Tibial nerve (tissue), 4 donors: ENCODE measurements at regions not wholly inside any gene's neighbourhood (a gene's known extent, or its start where the extent isn't known, plus 50 kb on each side); places are given as distances from the start of the nearest gene placed in this dataset.
A peak's percentile ranks its signal among the peaks of the same experiment; 100 is the strongest.

Experiments
- DNase-seq, 2 donors: peaks; one replicate each; pipeline ENCODE4 v3.0.0-alpha.2; 2019; ENCODE audit warnings: low spot score in 2 of 2
- H3K27ac ChIP-seq, 4 donors: fragments of 200-600 bp; sonication (generic) in 3 of 4; one replicate each; pipeline ENCODE4 v1.5.1; 2017 to 2019; ENCODE audit warnings: mild to moderate bottlenecking in 1 of 4
- H3K27me3 ChIP-seq, 2 donors: fragments of 200-600 bp; sonication (generic) in 1 of 2; one replicate each; pipeline versions ENCODE4 v1.5.1 to v1.6.0; 2017 to 2019
- H3K36me3 ChIP-seq, 3 donors: fragments of 200-600 bp; sonication (generic); one replicate each; pipeline ENCODE4 v1.5.1; 2018 to 2019
- H3K4me1 ChIP-seq, 4 donors: fragments of 200-600 bp; sonication (generic) in 3 of 4; one replicate each; pipeline ENCODE4 v1.5.1; 2017 to 2019
- H3K4me3 ChIP-seq, 4 donors: fragments of 200-600 bp; sonication (generic) in 3 of 4; one replicate each; pipeline ENCODE4 v1.5.1; 2017 to 2019; ENCODE audit warnings: mild to moderate bottlenecking in 1 of 4, moderate library complexity in 1 of 4
- H3K9me3 ChIP-seq, 4 donors: fragments of 200-600 bp; sonication (generic) in 3 of 4; one replicate each; pipeline ENCODE4 v1.5.1; 2017 to 2019
- CTCF ChIP-seq, 5 experiments: fragments of 200-600 bp in 3 of 5; fragments of 450-650 bp in 2 of 5; sonication (generic) in 3 of 5; IDR thresholded peaks; one replicate each; pipeline ENCODE4 v1.5.1; 2016 to 2019; ENCODE audit warnings: antibody characterized with exemption in 5 of 5, mild to moderate bottlenecking in 3 of 5, moderate library complexity in 2 of 5
- EP300 ChIP-seq, 2 donors: sonication (generic); formaldehyde crosslinking; IDR thresholded peaks; one replicate each; pipeline ENCODE4 v1.6.1; 2017; ENCODE audit warnings: antibody characterized with exemption in 2 of 2, mild to moderate bottlenecking in 1 of 2
- POLR2A ChIP-seq, 2 donors: fragments of 450-650 bp; IDR thresholded peaks; one replicate each; pipeline ENCODE4 v1.6.1; 2017; ENCODE audit warnings: antibody characterized with exemption in 2 of 2, mild to moderate bottlenecking in 2 of 2, moderate library complexity in 2 of 2
- WGBS, 2 donors: methylation state at CpG; one replicate each; pipeline ENCODE4 v1.1.5; 2018; 5-methylcytosine and 5-hydroxymethylcytosine counted together

GRCh38 chr2:37558623-37559022 is 112.8 kb downstream of the CDC42EP3 start:
- Histone ChIP-seq H3K4me1 (peaks cover 0 to 20% (median 1%) of the 10 kb centered on the region in 4 donors), H3K27me3 (no peaks in the 10 kb centered on the region), H3K27ac (no peak overlapping the region), H3K36me3 (no peaks in the 10 kb centered on the region), H3K4me3 (no peak overlapping the region), H3K9me3 (no peaks in the 10 kb centered on the region)
- 84 to 88% methylated on average over 1 of the region's 1 CpG for WGBS, 2 donors
- no peak for DNase-seq
- TF ChIP-seq EP300 (IDR thresholded peaks at IDR 0.05) (peak in 1 of 2 donors; percentile 35), POLR2A (IDR thresholded peaks at IDR 0.05) (no peak)

GRCh38 chr2:37560241-37560848 is 111.1 kb downstream of the CDC42EP3 start:
- no peak for DNase-seq
- TF ChIP-seq POLR2A (IDR thresholded peaks at IDR 0.05) = no peak
- TF ChIP-seq EP300 (IDR thresholded peaks at IDR 0.05) = no peak
- no peak for TF ChIP-seq CTCF (IDR thresholded peaks at IDR 0.05)
- Histone ChIP-seq H3K4me3 (no peak overlapping the region), H3K27ac (no peak overlapping the region), H3K9me3 (no peaks in the 10 kb centered on the region), H3K36me3 (no peaks in the 10 kb centered on the region), H3K4me1 (peaks cover 0 to 15% (median under 1%) of the 10 kb centered on the region in 4 donors), H3K27me3 (no peaks in the 10 kb centered on the region)
- WGBS, 2 donors = 85 to 91% methylated on average over 5 of the region's 5 CpGs

DNA sequence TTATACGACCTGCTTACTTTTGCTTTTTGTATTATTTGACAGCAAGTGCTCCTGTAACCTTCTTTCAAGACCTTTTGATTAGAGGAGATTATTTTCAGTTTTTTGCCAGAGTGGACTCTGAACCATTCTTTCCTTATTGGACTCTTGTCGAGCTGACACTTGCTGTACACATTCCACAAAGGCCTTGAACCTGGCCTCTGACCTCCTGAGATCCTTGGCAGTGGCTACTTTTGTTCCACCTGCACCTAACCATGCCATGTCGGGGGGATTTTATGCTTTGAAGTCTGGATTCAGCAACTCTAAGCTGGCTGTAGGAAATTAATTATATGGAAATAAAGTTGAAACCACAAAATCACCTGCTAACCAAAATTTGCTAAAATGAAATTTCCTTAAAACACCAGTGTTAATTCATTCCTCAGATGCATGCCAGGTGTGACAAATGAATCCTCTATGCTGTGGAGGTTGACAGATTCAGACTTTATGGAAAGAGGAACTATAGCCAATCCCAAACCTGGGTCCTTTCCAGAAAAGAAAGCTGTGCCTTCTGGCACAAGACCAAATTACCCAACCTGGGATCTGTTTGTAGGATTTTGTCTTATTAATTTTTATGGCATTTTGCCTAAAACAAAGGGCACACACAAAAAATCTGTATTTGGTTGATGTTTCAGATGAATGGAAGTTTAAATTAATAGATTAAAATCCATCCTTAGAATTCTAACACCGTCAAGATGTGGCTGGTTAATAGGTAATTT is 110.4 kb downstream of the CDC42EP3 start:
- Histone ChIP-seq H3K36me3 (no peaks in the 10 kb centered on the region), H3K27me3 (no peaks in the 10 kb centered on the region), H3K4me1 (peaks cover 0 to 15% (median 0%) of the 10 kb centered on the region in 4 donors), H3K27ac (no peak overlapping the region), H3K4me3 (no peak overlapping the region), H3K9me3 (no peaks in the 10 kb centered on the region)
- DNase-seq = no peak
- TF ChIP-seq POLR2A (IDR thresholded peaks at IDR 0.05) (no peak), EP300 (IDR thresholded peaks at IDR 0.05) (no peak), CTCF (IDR thresholded peaks at IDR 0.05) (no peak)
- WGBS, 2 donors = 61 to 66% methylated on average over 4 of the region's 4 CpGs

- Histone ChIP-seq H3K27ac (no peak overlapping the region), H3K4me3 (no peak overlapping the region), H3K27me3 (no peaks in the 10 kb centered on the region), H3K4me1 (peaks cover 0 to 15% (median 0%) of the 10 kb centered on the region in 4 donors), H3K36me3 (no peaks in the 10 kb centered on the region), H3K9me3 (no peaks in the 10 kb centered on the region)
- DNase-seq = no peak
- no peak for TF ChIP-seq CTCF (IDR thresholded peaks at IDR 0.05)
- TF ChIP-seq EP300 (IDR thresholded peaks at IDR 0.05) = no peak
- TF ChIP-seq POLR2A (IDR thresholded peaks at IDR 0.05) = no peak
- 55 to 66% methylated on average over 5 of the region's 5 CpGs for WGBS, 2 donors
Observed at GRCh38 chr2:37561615-37562569, 109.5 kb downstream of the CDC42EP3 start.

GRCh38 chr2:37563375-37564015 is 107.9 kb downstream of the CDC42EP3 start:
- Histone ChIP-seq H3K36me3 (no peaks in the 10 kb centered on the region), H3K27ac (no peak overlapping the region), H3K4me1 (peaks cover 0 to 15% (median 0%) of the 10 kb centered on the region in 4 donors), H3K4me3 (no peak overlapping the region), H3K9me3 (no peaks in the 10 kb centered on the region), H3K27me3 (no peaks in the 10 kb centered on the region)
- DNase-seq = no peak
- TF ChIP-seq EP300 (IDR thresholded peaks at IDR 0.05) (no peak), POLR2A (IDR thresholded peaks at IDR 0.05) (no peak), CTCF (IDR thresholded peaks at IDR 0.05) (no peak)
- WGBS, 2 donors = 65 to 80% methylated on average over 6 of the region's 6 CpGs
